ENCODE measurements at regions not wholly inside any gene's neighbourhood (a gene's known extent, or its start where the extent isn't known, plus 50 kb on each side); places are given as distances from the start of the nearest gene placed in this dataset.

DNA sequence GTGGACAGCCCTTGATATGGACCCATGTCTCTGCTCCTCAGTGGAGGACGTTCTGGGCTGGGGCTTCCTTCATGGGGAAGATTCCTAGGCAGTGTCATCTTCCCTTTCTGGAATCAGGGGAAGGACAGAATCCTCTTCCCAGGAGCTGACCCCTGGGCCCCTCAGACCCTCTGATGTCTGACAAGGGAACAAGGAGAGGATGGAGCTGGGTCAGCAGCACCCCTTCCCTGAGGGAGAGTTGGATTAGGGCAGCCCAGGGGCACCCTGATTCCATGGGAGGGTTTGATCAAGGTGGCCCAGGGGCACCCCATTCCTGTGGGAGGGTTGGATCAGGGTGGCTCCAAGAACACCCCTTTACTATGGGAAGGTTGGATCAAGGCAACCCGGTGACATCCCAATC, 86.5 kb downstream of the ACKR3 start:
- DNase-seq (ENCODE audit: low spot score): no peak

DNA sequence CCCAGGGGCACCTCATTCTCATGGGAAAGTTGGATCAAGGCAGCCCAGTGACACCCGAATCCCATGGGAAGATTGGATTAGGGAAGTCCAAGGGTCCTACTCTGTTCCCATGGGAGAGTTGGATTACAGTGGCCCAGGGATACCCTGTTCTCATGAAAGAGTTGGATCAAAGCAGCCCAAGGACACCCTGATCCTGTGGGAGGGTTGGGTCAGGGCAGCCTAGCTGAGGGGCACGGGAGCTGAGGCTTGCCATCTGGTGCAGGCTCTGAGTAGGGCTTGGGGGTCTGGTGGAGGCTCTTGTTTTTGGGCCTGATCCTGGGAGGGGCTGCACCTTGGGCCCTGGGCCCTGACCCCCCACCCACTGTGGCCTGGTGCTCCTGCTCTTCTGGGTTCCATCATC, 87.1 kb downstream of the ACKR3 start:
- DNase-seq (ENCODE audit: low spot score): no peak

DNA sequence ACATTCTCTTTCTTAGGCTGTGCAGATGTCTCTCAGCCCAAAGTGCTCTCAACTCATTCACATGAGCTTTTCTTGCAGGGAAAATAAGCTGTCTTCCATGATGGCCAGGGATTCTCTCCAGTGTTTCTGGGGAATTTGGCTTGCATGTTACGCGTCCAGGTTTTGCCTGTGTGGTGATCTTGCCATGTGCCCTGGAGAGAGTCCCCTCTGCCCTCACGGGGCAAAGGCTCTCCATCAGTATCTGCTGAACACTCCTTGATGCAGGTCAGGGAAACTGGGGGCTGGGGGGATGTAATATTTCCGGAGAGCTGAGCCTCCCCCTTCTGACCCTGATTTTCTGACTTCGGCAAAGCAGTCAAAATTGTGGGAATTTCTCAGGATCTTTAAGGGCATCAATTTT, 87.6 kb downstream of the ACKR3 start:
- no peak for DNase-seq (ENCODE audit: low spot score)

DNA sequence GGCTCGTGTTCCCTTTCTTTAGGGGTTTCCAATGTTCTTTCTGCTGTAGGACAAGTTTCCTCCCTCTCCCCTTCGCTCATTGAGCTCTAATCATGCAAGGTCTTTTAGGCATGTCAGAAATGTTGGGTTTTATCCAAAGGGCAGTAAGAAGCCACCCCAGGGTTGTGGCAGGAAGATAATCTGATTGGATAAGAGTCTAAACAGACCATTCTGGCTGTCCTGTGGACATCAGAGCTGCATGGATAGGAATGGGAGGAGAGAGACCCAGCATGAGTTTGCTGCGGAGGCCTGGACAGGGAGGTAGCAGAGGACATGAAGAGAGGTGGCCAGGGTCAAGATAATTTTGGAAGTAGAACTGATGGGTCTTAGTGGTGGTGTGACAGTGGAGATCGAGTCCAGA, 88.2 kb downstream of the ACKR3 start:
- no peak for DNase-seq (ENCODE audit: low spot score)

DNA sequence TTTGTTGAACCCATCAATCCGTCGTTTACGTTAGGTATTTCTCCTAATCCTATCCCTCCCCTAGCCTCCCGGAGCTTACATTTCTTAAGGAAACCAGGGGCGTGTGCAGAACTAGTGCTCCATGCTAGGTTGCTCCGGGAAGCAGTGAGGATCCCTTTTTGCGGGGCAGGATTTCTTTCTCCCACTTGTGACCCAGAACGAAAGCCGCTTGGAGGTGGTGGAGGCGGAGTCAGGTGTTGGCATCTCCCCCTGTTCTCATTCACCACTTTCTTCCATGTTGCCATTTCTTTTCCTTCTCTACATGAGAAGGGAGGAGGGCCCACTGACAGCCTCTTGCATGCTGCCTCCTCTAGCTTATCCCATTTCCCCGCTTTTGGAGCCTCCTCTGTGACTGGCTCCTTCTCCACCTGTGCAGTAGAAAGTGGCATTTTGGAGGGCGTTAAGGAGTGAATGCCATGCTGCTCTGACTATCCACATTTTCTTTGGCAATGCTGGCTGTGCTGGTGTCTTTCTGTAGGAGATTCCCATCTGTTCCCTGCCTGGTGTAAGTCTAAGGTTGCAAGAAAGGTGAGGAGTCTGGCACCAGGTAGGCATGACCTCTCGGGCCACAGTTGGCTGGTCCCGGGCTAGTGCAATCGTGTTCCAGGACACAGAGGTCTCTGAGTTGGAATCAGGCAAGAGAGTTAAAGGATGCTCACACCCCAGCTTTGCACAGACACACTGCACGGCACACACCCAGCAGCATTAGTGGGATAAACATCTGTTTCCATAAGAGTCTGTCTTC, 89.5 kb downstream of the ACKR3 start:
- DNase-seq (ENCODE audit: low spot score): no peak

DNA sequence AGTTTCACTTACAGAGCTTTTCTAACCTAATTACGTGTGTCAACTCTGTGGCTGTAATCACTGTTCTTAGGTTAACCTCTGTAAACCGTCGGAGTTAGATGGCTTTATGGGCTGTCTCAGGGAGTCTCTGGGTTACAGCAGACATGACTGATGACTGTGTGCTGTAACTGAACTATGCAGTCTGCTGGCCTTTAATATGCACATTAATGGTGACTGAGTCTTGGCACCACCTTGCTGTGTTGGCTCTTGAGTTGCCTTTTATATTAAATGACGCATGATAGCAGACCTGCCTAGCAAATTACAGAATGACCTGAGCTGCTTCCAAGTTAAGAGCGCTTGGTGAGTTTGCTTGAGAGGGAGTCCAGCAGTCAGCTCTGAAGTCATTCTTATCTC, 90.1 kb downstream of the ACKR3 start:
- no peak for DNase-seq (ENCODE audit: low spot score)

DNA sequence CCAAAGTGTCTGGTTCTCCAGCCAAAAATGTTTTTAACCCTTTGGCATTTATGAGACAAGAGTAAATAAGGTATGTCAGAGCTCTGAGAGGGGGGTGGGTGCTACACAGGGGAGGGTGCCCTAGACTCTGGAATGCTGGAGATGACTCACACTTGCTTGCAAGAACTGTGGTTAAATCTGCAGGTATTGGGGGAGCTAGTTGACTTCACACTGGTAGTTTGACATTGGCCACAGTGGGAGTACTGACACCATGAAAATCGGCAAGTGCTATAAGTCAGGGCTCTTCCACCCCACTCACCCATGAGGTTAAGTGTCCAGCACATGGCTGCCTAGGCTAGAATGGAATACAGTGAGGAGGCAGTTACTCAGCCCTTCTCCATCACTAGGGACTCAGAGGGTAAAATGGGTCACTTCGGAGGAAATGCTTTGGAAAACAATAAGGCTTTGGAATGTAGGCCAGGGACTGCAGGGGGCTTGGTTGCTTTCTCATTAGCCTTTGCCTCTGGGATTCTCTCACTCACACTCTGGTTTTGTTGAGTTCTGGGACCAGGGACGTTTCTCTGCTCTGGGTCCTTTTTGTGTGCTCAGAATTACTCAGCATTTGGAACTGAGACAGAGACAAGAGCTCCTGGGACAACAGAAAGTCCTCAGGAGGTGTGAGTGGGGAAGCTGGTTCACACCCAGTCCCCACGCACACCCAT, 91.6 kb downstream of the ACKR3 start:
- DNase-seq (ENCODE audit: low spot score): peak; percentile 30

DNA sequence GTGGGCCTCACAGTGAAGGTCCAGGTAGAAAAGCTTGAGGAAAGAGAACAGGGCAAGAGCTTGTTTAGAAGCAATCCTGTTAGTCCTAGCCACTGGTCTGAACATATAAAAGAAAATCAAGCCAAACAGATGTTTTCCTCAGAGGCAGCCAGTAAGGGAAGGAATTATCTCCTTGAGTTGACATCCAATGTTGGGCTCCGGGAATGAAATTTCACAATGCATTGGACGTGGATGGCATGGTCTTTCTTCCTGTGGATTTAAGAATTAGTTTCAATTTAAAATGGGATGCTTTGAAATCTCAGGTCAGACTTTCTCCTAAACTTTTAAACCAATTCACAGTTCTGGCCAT, 92.1 kb downstream of the ACKR3 start:
- DNase-seq (ENCODE audit: low spot score): peak; percentile 55

DNA sequence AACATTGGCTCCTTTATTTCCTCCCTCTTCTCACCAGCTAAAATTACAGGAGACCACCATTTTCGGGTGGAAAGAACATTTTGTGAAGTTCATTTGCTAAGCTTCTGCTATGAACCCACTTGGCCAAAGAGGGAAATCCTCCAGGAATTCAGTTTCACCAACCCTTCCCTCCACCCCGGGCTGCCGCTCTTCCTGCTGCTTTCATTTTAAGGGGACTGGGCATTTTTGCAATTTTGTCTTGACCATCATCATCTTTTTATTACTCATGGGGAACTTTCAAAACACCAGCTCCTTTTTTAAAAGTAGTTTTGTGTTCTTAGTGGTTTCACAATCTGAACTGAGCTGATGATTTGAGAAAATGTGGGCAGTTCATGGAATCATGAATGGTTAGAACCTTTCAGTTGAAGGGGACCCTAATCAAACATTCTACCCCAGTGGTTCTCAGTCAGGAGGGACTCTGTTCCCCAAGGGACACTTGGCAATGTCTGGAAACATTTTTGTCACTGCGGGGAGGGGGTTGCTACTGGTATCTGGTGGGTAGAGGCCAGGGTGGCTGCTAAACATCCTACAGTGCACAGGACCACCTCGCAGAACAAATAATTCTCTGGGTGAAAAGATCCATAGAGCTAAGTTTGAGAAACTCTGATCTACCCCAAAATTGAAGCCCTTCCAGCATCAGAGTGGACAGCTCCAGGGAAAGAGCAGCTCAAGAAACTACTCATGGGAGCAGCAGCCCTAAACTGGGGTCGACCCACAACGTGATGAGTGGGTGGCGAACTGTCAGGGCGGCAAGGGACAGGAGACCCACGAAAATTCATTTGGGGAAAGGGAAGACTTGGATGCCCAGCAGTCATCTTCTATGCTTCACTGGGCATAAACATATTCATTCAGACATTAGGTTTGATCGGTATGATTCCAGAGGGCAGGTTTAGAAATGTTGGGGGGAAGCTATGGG, 92.9 kb downstream of the ACKR3 start:
- DNase-seq (ENCODE audit: low spot score): peak; percentile 52

DNA sequence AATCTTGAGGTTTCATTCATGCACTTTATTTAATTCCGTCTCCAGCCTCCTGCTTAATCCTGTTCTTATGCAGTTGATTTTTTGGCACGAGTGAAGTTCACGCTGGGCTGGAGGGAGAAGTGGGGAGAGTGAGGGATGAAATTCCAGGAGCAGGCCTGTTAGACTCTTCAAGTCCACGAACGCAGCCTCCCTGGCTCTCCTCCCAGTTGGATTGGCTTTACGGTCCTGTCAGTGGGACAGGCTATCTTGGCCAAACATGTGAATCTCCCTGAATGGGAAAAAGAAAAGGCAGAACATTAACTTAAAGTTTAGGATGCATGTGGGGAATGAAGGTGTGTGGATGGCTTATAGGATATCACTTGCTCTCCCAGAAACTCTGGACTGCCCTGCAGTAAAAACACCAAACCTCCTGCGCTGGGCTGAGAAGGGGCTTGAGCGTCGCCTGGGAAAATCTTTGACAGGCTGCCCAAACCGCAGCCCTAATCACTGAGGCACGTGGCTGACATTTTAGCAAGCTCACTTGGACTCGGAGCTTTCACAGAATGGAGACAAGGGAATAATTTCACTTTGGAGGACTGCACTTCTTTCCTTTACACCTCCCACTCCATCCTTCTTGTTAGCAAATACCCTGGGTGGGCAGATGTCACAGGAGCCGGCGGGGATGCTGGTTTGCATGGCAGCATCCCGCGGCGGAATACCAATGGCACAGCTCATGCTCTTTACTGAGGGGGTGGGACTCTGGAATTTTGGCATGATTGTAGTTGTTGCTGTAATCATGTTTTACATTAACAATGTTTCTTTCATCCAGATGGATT, 93.9 kb downstream of the ACKR3 start:
- peak; percentile 90 for DNase-seq (ENCODE audit: low spot score)

DNA sequence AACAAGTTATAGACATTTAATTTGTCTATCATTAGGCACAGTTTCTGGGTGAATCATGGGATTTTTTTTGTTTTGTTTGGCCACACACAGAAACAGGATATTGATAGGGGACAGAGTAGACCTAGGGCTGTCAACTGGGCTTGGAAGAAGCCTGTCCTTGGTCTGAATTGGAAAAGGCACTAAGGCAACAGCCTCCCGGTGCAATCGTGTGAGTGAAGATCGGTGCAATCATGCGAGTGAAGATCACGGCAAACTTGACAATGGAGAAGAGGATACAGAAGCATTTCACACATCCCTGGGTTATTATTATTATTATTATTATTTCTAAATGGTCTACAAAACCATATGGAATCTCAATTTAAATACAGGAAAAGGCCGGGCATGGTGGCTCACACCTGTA, 94.5 kb downstream of the ACKR3 start:
- no peak for DNase-seq (ENCODE audit: low spot score)

DNA sequence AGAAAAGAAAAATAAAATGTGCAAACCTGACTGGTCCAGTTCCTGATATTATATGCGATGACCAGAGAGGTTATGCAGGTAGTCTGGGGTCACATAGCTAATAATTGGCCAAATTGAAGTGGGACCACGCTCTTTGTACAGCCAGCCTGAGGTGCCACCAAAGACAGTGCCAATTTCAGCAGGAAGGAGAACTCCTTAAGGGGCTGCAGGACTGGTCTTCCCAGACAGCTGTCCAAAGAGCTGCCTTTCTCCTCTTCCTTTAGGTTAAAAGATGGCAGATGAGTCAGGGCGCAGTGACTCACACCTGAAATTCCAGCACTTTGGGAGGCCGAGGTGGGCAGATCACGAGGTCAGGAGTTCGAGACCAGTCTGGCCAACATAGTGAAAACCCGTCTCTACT, 95.5 kb downstream of the ACKR3 start:
- no peak for DNase-seq (ENCODE audit: low spot score)

DNA sequence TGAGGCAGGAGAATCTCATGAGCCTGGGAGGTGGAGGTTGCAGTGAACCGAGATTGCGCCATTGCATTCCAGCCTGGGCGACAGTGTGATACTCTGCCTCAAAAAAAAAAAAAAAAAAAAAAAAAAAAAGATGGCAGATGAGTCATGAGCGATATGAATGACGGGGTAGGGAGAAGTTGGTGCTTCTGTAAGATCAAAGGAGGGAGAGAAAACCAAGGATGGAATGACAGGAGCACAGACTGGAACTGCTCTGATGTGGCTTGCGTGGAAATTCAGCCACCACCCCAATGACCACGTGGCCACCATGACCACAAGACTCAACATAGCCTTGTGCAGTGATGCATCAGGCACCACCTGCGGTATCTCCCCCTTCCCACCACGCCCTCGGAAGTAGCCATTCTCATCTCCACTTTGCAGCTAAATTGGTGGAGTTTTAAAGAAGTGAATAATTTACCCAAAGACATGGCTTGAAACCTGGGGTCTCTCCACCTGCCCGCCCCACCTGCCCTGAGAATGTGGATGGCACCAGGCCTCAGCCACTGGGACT, 96.0 kb downstream of the ACKR3 start:
- DNase-seq (ENCODE audit: low spot score): no peak

DNA sequence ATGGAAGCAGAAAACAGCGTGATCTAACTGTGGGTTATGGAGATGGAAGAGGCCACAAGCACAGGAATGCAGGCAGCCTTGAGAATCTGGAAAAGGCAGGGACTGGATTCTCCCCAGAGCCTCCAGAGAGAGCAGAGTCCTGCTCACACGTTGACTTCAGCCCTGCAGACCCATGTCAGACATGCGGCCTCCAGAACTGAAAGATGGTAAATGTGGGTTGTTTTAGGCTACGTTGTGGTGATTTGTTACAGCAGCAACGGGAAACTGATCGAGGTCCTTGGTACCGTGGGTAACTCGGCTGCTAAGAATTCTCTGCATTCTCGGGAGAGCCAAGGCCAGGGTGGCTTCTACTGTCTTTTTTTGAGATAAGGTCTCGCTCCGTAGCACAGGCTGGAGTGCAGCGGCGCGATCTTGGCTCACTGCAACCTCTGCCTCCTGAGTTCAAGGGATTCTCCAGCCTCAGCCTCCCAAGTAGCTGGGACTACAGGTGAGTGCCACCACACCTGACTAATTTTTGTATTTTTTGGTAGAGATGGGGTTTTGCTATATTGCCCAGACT, 97.1 kb downstream of the ACKR3 start:
- DNase-seq (ENCODE audit: low spot score): no peak

DNA sequence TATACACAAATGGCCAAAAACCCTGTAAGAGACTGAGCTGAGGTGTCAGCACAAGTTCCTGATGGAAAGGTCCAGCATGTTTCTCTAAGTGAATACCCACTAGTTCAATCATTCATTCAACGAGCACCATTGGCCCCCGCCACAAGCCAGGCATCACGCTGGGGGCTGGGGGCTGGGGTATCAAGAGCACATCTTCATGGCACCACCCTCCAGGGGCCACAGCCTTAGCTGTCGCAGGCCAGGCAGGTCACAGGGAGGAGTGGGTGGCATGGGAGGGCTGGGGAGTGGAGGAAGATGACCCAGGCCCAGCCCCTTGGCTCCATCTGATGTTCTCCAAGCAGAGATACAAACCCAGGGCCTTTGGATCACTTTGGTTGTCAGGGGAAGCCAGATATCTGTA, 97.9 kb downstream of the ACKR3 start:
- DNase-seq (ENCODE audit: low spot score): no peak

DNA sequence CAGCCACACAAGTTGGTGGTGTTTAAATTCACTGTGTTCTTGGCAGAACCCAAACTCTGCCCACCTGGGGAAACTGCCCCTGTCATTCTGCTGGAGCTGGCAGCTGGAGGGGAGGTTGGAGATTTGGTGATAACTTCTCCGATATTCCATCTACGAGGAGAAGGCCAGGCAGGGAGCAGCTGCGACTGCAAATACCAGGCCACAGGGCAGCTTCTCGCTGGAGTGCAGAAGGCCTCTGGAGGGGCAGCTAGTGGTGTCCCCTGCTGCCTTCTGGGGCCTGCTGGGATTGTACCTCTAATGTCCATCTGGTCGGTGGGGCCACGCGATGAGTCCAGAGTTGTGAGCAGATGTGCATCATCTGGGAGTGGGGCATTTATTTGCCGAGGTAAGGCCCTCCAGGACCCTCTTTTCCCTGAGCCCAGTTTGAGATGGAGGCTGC, 98.9 kb downstream of the ACKR3 start:
- no peak for DNase-seq (ENCODE audit: low spot score)

DNA sequence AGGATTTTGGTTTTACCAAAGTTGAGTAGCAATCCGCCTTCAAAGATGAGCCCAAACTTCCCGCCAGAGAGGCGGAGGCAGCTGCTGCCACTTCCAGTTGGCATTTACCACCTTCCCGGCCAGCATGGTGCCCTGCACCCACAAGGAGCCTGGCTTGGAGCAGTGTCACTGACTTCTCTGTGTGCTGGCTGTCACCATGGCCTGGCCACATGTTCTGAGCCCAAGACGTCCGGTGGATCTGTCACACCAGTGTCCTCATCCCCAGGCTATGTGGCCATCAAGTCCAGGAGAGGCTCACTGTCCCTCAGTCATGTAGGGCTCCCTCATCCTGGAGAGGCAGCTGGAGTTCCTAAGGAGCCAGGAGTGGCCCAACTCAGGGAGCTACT, 100.6 kb downstream of the ACKR3 start:
- DNase-seq (ENCODE audit: low spot score): no peak

DNA sequence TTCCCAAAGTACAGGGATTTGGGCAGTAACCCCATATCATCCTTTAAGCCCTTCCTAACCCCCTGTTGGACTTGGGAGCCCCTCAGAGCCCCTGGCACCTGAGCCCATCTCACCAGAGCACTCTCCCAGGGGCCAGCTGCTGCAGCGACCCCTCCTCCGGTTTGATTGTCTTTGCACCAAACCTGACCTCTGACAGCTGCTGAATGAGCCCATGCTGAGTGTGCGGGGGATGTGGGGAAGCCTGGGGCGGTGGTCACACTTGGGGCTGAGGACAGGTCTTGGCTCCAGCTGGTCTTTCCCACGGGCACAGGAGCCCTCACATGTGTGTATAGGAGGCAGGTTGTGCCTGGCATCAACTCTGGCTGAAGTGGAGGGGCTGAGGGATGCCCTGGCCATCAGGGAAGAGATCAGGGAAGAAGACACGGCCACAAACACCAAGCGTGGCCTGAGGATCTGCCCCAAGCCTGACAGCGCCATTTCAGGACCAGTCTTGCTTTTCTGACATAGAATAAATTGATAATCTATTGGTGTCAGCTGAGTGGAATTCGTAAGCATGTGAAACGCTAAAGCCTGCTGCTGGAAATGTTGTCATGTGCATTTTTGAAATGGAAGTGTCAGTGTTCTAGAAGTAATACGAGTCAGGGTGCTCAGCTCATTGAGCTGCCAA, 102.4 kb downstream of the ACKR3 start:
- no peak for DNase-seq (ENCODE audit: low spot score)

DNA sequence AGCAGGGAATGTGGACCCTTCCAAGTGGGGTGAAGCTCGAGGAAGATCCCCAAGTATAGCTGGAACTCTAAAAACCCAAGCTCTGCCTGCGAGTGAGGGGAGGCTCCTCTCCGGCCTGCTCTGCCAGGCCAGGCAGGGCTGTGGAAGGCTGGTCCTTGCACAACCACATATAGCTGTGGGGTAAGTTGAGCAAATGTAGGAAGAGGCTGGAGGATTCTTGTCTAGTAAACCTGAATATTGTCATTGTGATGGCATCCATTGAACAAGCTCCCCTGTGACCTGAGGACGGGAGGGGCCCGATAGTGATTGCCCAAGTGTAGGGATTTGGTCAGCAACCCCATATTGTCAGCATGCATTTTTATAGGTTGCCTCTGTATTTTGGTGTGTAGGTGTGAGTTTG, 103.0 kb downstream of the ACKR3 start:
- DNase-seq (ENCODE audit: low spot score): no peak

DNA sequence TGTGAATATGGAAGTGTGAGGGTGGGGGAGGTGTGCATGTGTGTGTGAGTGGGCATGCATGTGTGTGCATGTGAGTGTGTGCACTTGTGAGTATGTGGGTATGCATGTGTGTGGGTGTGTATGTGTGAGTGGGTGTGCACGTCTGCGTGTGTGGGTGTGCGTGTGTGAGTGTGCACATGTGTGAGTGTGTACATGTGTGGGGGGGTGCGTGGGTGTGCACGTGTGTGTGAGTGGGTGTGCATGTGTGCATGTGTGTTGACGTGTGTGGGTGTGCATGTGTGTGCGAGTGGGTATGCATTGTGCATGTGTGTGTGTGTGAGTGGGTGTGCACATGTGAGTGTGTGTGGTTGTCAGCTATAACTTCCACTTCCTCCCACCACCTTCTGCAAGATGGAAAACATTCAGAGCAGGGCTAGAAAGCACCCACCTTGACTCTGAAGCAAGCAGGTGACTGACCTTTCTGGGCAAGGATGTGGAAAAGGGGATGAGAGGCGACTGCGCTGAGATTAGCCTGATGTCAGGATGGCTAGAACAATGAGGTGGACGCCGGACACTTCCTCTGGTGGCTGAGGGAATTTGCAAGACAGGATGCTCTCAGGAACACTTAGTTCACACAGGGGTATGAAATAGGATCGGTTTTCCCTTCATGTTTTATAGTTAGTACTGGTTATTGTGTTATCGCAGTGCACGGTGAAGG, 103.6 kb downstream of the ACKR3 start:
- DNase-seq (ENCODE audit: low spot score): no peak

All from GM03348 (cell line).